DOHH2 (cell line): ENCODE measurements at regions not wholly inside any gene's neighbourhood (a gene's known extent, or its start where the extent isn't known, plus 50 kb on each side); places are given as distances from the start of the nearest gene placed in this dataset.

Source experiments
- CTCF ChIP-seq: fragments of 200-600 bp; sonication (generic); IDR thresholded peaks from one replicate; pipeline ENCODE4 v1.5.1; 2014; ENCODE audit warnings: antibody characterized with exemption, mild to moderate bottlenecking, low read depth, low read length; ENCODE audit not compliant: poor library complexity, severe bottlenecking
- EZH2phosphoT487 ChIP-seq: fragments of 200-600 bp; sonication (generic); IDR thresholded peaks from 2 replicates; pipeline ENCODE4 v1.6.1; 2017; ENCODE audit warnings: borderline replicate concordance, mild to moderate bottlenecking, antibody characterized with exemption, low read length, moderate library complexity, mixed read lengths

GRCh38 chr6:123712831-123713230 is 76.1 kb upstream of the TRDN start:
- TF ChIP-seq CTCF (no peak), EZH2phosphoT487 (no peak)
